ENCODE measurements at regions not wholly inside any gene's neighbourhood (a gene's known extent, or its start where the extent isn't known, plus 50 kb on each side); places are given as distances from the start of the nearest gene placed in this dataset.

DNA sequence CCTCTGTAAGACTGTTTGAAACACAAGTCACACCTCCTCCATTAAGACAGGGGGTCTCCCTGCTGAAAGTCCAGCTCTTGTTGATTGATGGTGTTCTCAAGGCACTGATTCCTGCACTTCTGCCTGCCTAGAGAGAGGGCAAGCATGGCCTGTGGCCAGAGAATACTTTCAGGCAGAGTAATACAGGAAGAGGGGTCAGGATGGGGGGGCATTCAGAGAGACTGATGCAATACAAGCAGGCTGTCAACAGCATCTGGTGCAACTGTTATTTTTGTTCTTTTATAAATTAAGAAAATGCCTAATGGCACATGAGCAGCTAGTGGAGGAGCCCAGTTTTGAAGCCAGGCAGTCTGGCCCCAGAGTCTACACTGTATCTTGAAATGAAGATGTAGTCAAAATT, 302.2 kb downstream of the DIRAS2 start:
- Histone ChIP-seq H3K9me3 (no peaks in the 10 kb centered on the region), H3K36me3 (no peaks in the 10 kb centered on the region), H3K27ac (no peak overlapping the region), H3K27me3 (no peaks in the 10 kb centered on the region), H3K4me3 (no peak overlapping the region), H3K4me1 (no peaks in the 10 kb centered on the region)
- TF ChIP-seq, protein P1, sequence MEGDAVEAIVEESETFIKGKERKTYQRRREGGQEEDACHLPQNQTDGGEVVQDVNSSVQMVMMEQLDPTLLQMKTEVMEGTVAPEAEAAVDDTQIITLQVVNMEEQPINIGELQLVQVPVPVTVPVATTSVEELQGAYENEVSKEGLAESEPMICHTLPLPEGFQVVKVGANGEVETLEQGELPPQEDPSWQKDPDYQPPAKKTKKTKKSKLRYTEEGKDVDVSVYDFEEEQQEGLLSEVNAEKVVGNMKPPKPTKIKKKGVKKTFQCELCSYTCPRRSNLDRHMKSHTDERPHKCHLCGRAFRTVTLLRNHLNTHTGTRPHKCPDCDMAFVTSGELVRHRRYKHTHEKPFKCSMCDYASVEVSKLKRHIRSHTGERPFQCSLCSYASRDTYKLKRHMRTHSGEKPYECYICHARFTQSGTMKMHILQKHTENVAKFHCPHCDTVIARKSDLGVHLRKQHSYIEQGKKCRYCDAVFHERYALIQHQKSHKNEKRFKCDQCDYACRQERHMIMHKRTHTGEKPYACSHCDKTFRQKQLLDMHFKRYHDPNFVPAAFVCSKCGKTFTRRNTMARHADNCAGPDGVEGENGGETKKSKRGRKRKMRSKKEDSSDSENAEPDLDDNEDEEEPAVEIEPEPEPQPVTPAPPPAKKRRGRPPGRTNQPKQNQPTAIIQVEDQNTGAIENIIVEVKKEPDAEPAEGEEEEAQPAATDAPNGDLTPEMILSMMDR (IDR thresholded peaks at IDR 0.05), result no peak
- TF ChIP-seq POLR2A (IDR thresholded peaks at IDR 0.05), result no peak
- TF ChIP-seq EP300 (IDR thresholded peaks at IDR 0.05; ENCODE audit: low read depth), result no peak
- TF ChIP-seq POLR2AphosphoS5 (IDR thresholded peaks at IDR 0.05), result no peak
- in situ Hi-C loops (cut with MboI; ENCODE audit: low pct_ligation_motif_present in 1 of 4, low pct_unique_long_range_greater_than_20kb in 1 of 4, low sequenced_read_pairs in 3 of 4), result no loop called here
- intact Hi-C loops (cut with DNase I; ENCODE audit: low total_unique reads), result no loop called here
- DNase-seq, result no peak

DNA sequence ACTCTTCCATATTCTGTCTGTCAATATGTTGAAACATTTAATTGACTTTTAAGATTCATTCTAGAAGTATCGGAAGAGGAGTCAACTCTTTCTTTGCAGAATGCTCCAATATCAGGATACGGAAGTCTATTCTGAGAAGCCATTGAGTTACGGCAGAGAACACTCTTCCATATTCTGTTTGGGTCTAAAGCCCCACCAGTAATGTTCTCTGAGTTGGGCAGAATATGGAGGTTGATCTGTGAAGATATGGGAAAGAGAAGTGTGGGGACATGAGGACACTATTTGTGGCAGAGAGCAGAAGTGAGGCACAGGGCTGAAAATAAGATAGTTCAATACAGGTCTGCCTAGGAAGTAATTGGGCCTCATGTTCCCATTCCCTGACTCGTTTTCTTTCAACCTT, 300.0 kb downstream of the DIRAS2 start:
- no peak overlapping the region for H3K4me3 ChIP-seq
- H3K9me3 ChIP-seq, result no peaks in the 10 kb centered on the region
- no peaks in the 10 kb centered on the region for H3K36me3 ChIP-seq
- intact Hi-C loops (cut with DNase I; ENCODE audit: low total_unique reads) (no loop called here), in situ Hi-C loops (cut with MboI; ENCODE audit: low pct_ligation_motif_present in 1 of 4, low pct_unique_long_range_greater_than_20kb in 1 of 4, low sequenced_read_pairs in 3 of 4) (no loop called here)
- TF ChIP-seq, protein P1 (IDR thresholded peaks at IDR 0.05), result no peak
- TF ChIP-seq EP300 (IDR thresholded peaks at IDR 0.05; ENCODE audit: low read depth) (no peak), POLR2A (IDR thresholded peaks at IDR 0.05) (no peak), POLR2AphosphoS5 (IDR thresholded peaks at IDR 0.05) (no peak)
- no peaks in the 10 kb centered on the region for H3K27me3 ChIP-seq
- no peaks in the 10 kb centered on the region for H3K4me1 ChIP-seq
- no peak overlapping the region for H3K27ac ChIP-seq
- no peak for DNase-seq
- WGBS, 2 donors (ENCODE audit: low coverage in 1 of 2), result 55 to 81% methylated on average over 4 of the region's 4 CpGs

DNA sequence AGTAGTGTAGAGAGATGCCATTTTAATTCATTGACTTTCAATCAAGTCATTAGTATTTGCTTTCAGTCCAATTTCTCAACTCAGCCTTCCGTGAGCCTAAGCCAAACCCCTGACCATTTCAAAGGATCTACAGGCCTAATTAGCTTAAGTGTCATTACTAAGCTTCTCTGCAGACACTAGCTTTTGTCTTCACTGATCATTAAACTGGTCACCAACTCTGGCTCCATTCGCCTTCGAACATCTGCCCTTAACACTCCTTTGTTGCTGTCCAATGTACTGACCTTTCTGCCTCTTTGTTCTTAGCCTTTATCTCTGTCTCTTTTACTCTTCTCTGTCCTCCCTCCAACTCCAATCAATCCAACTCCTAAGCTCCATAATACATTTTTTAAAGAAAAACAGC, 299.3 kb downstream of the DIRAS2 start:
- no peaks in the 10 kb centered on the region for H3K27me3 ChIP-seq
- DNase-seq, result no peak
- in situ Hi-C loops (cut with MboI; ENCODE audit: low pct_ligation_motif_present in 1 of 4, low pct_unique_long_range_greater_than_20kb in 1 of 4, low sequenced_read_pairs in 3 of 4), result no loop called here
- H3K9me3 ChIP-seq, result no peaks in the 10 kb centered on the region
- no peak overlapping the region for H3K27ac ChIP-seq
- WGBS, 2 donors (ENCODE audit: low coverage in 1 of 2), result 75 to 87% methylated on average over 3 of the region's 3 CpGs
- TF ChIP-seq, protein P1 (IDR thresholded peaks at IDR 0.05), result no peak
- TF ChIP-seq POLR2AphosphoS5 (IDR thresholded peaks at IDR 0.05), result no peak
- no peak for TF ChIP-seq EP300 (IDR thresholded peaks at IDR 0.05; ENCODE audit: low read depth)
- TF ChIP-seq POLR2A (IDR thresholded peaks at IDR 0.05), result no peak
- H3K4me3 ChIP-seq, result no peak overlapping the region
- no peaks in the 10 kb centered on the region for H3K36me3 ChIP-seq
- H3K4me1 ChIP-seq, result no peaks in the 10 kb centered on the region
- intact Hi-C loops (cut with DNase I; ENCODE audit: low total_unique reads), result no loop called here

DNA sequence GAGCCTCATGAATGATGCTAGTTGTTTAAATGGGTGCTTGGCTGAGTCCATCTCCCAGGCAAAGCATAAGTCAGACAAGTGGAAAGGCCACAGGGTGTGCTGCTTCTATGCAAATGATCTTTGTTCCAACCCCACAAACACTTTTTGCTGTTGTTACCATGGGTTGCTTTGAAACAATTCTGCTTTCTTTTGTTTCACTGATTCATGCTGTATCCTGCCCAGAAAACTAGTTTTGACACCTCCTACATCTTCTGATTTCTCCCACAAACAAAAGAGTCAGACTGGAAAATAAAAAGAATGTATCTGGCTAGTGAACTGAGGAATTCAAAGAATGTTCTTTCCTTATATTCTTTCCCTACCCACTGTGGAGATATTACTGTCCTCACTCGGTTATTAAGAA, 298.6 kb downstream of the DIRAS2 start:
- 44 to 70% methylated on average over 1 of the region's 1 CpG for WGBS, 2 donors (ENCODE audit: low coverage in 1 of 2)
- H3K27ac ChIP-seq, result no peak overlapping the region
- intact Hi-C loops (cut with DNase I; ENCODE audit: low total_unique reads), result no loop called here

More for the DNA sequence above, 298.6 kb downstream of the DIRAS2 start:
- DNase-seq, result no peak
- no peaks in the 10 kb centered on the region for H3K9me3 ChIP-seq
- H3K27me3 ChIP-seq, result no peaks in the 10 kb centered on the region
- no peaks in the 10 kb centered on the region for H3K4me1 ChIP-seq
- H3K4me3 ChIP-seq, result no peak overlapping the region
- TF ChIP-seq EP300 (IDR thresholded peaks at IDR 0.05; ENCODE audit: low read depth) (no peak), POLR2AphosphoS5 (IDR thresholded peaks at IDR 0.05) (no peak), POLR2A (IDR thresholded peaks at IDR 0.05) (no peak)
- TF ChIP-seq, protein P1 (IDR thresholded peaks at IDR 0.05), result no peak
- no peaks in the 10 kb centered on the region for H3K36me3 ChIP-seq
- in situ Hi-C loops (cut with MboI; ENCODE audit: low pct_ligation_motif_present in 1 of 4, low pct_unique_long_range_greater_than_20kb in 1 of 4, low sequenced_read_pairs in 3 of 4), result no loop called here
